DMS53 treated with DMSO at 0.1 percent for 48 hours (cell line): ENCODE measurements at regions not wholly inside any gene's neighbourhood (a gene's known extent, or its start where the extent isn't known, plus 50 kb on each side); places are given as distances from the start of the nearest gene placed in this dataset.
A peak's percentile ranks its signal among the peaks of the same experiment; 100 is the strongest.

Source experiments
- DNase-seq: peaks from one replicate; lab custom pipeline; 2025; ENCODE audit not compliant: unreplicated experiment; lab: John Stamatoyannopoulos, UW

DNA sequence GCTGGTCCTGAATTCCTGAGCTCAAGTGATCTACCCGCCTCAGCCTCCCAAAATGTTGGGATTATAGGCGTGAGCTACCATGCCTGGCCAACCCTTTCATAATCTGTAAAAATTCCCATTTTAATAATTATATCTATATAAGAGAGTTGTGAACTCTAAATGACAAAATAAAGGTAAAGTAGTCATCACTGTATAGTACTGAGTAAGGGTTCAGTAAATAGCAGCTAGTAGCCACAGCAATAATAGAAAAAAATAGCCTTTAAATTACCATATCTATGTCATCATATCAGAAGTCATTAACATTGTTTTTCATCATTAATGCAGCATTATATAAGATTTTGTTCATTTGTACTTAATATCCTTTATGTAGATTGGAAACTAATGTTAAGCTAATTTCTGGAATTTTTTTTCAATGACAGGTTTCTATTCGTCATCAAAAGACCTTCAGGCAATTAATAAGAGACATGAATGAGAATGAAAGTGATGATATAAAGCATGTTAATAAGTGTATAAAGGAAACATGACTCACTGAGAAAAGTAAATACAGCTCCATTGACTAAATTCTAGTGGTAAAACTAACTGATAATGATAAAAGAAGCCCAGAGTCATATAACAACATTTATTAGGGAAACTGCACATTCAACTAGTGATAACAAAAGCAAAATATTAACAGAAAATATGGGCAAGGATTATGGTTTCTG lies 85.9 kb upstream of the UGT8 start:
- DNase-seq = peak; percentile 25

DNA sequence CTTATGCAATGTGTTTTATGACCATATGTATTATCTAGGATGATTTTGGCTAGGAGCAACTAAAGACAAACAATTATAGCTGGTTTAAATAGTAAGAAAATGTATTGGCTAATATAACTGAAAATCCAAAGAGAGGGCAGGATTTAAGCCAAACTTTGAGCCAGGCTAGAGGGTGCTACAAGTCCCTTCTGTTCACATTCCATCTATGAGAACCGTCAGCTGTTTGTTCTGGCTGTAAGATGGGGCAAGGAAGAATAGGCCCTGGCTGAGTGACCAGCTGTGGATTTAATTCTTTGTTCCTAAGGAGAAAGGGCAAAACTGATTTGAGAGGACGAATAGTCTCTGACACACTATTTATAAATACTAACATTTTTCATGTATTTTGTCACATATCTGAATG lies 79.2 kb upstream of the UGT8 start:
- DNase-seq = no peak

DNA sequence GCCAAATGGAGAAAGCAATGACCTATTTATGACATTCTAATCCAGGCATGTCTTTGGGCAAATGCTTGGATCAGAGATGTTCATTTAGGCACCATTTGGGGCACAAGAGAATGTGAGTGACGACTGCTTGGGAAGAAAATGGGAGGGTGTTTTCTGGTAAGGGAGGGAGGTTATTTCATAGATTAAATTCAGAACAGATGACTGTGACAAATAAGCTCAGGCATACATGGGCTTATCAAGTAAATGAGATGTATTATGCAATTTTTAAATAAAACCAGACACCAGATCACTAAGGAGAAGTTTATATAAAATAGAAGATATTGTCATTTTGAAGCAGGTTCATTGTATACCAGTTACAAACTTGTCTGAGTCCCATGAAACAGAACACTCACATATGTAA lies 71.4 kb upstream of the UGT8 start:
- DNase-seq = no peak

DNA sequence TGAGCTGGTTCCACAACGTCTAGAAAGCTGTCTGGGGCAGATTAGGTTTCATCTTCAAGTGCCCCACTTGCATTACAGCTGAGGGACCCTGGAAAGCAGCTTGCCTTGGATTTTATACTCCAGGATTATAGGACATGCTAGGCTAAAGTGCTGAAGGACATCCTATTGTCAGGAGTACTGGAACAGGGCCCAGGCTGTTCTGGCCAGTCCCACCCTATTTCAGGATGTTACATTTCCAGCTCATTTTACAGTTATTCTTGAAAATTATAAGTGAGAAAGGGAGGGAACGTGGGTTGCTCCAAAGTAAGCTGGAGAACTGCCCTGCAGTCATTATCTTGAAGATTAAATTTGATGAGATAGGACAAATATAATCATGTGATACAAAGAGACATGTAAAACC lies 71.0 kb upstream of the UGT8 start:
- DNase-seq = no peak

DNA sequence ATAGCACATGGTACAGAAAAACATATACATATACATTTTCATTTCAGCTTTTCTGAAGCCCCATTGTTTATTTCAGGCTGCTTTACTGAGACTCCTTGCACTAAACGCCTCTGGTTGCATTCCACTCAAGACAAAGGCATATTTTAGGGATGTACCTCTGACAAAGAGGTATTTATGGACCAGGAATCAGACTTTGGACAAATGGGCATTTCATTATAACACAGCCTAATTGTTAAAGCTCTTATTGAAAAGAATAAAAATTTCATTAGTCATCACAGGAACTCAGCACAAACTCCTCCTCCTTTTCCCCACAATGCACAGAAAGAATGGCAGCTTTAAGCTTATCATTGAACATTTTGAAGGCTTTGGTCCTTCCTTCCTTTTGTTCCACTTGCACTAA lies 62.9 kb upstream of the UGT8 start:
- no peak for DNase-seq

DNA sequence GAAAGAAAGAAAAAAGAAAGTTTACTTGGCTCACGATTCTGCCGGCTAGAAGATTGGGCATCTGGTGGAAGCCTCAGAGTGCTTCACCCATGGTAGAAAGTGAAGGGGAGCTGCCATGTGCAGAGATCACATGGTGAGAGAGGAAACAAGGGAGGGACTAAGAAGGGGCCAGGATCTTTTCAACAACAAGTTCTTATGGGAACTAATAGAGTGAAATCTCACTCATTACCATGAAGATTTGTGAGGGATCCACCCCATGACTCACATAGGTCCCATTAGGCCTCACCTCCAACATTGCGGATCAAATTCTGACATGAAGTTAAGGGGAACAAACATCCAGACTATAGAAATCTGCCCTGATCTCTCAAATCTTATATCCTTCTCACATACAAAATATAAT lies 61.3 kb upstream of the UGT8 start:
- DNase-seq = no peak

DNA sequence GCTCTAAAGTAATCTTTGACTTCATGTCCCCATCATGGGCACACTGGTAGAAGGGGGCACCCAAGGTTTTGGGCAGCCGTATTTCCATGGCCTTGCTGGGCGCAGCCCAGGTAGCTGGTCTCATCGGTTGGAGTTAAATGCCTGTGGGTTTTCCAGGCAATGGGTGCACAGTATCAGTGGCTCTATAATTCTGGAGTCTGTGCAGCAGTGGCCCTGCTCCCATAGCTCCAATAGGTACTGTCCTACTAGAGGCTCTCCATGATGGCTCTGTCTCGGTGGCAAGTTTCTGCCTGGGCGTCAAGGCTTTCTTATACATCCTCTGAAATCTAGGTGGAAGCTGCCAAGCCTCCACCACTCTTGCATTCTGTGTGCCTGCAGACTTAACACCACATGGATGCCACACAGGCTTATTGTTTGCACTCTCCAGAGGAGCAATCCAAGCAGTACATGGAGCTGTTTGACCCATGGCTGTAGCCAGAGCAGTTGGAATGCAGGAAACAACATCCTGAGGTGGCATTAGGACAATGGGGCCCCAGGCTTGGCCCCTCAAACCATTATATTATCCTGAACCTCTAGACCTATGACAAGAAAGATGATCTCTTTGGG lies 60.5 kb upstream of the UGT8 start:
- DNase-seq = no peak

DNA sequence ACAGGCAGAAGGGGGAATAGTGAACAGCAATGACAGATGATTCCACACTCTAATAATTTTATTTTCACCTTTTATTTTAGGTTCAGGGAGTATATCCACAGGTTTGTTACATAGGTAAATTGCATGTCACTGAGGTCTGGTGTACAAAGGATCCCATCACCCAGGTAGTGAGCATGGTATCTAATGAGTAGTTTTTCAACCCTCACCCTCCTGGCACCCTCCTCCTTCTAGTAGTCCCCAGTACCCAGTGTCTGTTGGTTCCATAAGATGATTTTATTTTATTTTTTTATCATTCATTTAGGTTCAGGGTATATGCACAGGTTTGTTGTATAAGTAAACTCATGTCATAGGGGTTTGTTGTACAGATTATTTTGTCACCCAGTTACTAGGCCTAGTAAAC lies 58.6 kb upstream of the UGT8 start:
- no peak for DNase-seq

DNA sequence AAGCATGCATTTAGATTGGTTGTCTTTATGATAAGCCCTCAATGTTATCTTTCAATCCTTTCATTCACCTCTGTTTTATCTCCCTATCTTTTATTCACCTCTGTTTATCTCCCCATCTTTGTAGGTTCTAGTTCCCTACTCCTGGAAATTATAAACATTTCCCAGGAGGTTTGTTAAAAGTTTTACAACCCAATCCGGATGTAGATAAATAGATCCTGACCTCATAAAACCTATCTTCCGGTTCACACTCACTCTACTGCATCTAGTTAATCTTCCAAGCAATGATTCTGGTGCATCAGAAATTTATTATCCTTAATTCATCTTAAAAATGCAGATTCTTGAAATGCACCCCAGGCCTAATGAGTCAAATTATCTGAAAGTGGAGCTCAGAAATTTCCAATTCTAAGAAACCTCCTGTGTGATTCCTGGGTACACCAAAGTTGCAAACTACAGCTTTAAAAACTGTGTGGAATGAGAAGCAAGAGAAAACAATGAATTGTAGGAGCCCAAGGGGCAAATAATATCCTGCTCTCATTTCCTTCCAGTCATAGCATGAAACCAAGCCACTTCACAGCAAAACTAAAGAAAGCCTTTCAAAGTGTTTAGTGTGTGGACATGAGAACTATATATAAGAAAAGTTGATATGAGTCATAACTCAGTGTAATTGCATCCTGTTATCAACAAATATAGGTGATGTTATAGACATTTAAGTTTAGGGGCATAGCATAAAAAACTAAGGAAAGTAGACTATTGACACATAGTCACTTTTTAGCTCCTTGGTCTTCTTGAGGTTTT lies 51.1 kb upstream of the UGT8 start:
- no peak for DNase-seq
